HepG2 (cell line): ENCODE measurements at regions not wholly inside any gene's neighbourhood (a gene's known extent, or its start where the extent isn't known, plus 50 kb on each side); places are given as distances from the start of the nearest gene placed in this dataset.

ENCODE experiments used
- ATAC-seq: fragments of 200-7000 bp; cut with Tn5 transposase; 3 replicates; pipeline ENCODE4 v1.9.1; 2020; ENCODE audit warnings: mild to moderate bottlenecking, moderate library complexity
- BruUV-seq: library from RNA; stranded (reverse); fragments of 400-500 nt; replicated peaks from 2 replicates; lab custom pipeline; 2021; lab: Mats Ljungman, UMichigan
- CTCF ChIA-PET: fragments of 300-600 bp; formaldehyde crosslinking; extraction: SDS; loops from one replicate; lab custom pipeline; 2021; ENCODE audit warnings: low total read pairs, inconsistent platforms, low intra/inter-chr PET ratio; lab: Yijun Ruan, JAX
- POLR2A ChIA-PET: fragments of 350-600 bp; sonication (Branson Sonifier 250); formaldehyde crosslinking; loops from one replicate; lab custom pipeline; 2020; ENCODE audit warnings: antibody characterized with exemption, inconsistent platforms; lab: Yijun Ruan, JAX
- DNase-seq: peaks from one replicate; pipeline ENCODE4 v3.0.0-alpha.2; 2015; ENCODE audit warnings: low spot score
- FAIRE-seq: peaks from 3 replicates; lab custom pipeline; 2011; peaks lifted over from hg19 to GRCh38; lab: Jason Lieb, UNC
- H2AFZ ChIP-seq: one replicate; pipeline ENCODE4 v1.6.1; 2011; ENCODE audit warnings: low read length, inconsistent platforms
- H3K27ac ChIP-seq: fragments of 300-600 bp; 3 replicates; pipeline ENCODE4 v1.8.0; 2011; ENCODE audit warnings: mixed run types, mild to moderate bottlenecking, mixed read lengths, low read length, inconsistent platforms; ENCODE audit not compliant: insufficient read depth; ENCODE audit errors: extremely low read length
- H3K27me3 ChIP-seq, 2 experiments: fragments of 200-600 bp in 1 of 2; 2 replicates in 1 of 2; 3 replicates in 1 of 2; pipeline versions ENCODE4 v1.6.0 to v1.8.0; 2011; ENCODE audit warnings: low read length in 2 of 2, mild to moderate bottlenecking in 2 of 2, moderate library complexity in 2 of 2, inconsistent platforms in 1 of 2; ENCODE audit not compliant: insufficient read depth in 2 of 2, control insufficient read depth in 1 of 2
- H3K36me3 ChIP-seq, 2 experiments: fragments of 200-600 bp in 1 of 2; replicated peaks in 1 of 2; 2 replicates in 1 of 2; 3 replicates in 1 of 2; pipeline versions ENCODE4 v1.5.1 to v1.8.0; 2011; ENCODE audit warnings: low read length in 2 of 2, inconsistent platforms in 1 of 2; ENCODE audit not compliant: insufficient read depth in 2 of 2, control insufficient read depth in 1 of 2
- H3K4me1 ChIP-seq: 2 replicates; pipeline ENCODE4 v1.5.1; 2012; ENCODE audit warnings: low read length, inconsistent platforms; ENCODE audit not compliant: insufficient read depth
- H3K4me2 ChIP-seq: 2 replicates; pipeline ENCODE4 v1.6.0; 2011; ENCODE audit warnings: low read depth, low read length, inconsistent platforms
- H3K4me3 ChIP-seq, 3 experiments: fragments of 200-600 bp in 1 of 3; sonication (generic), shearing (Covaris generic) in 1 of 3; replicated peaks in 1 of 3; 2 replicates each; pipeline ENCODE4 v1.5.1; 2011 to 2016; ENCODE audit warnings: low read length in 3 of 3, inconsistent platforms in 2 of 3, low read depth in 2 of 3, mild to moderate bottlenecking in 2 of 3, control low read depth in 1 of 3, mixed read lengths in 1 of 3; ENCODE audit not compliant: insufficient read depth in 1 of 3
- H3K79me2 ChIP-seq: one replicate; pipeline ENCODE4 v1.6.1; 2011; ENCODE audit warnings: low read length, inconsistent platforms; ENCODE audit not compliant: insufficient read depth
- H3K9ac ChIP-seq: 2 replicates; pipeline ENCODE4 v1.6.0; 2011; ENCODE audit warnings: mild to moderate bottlenecking, low read depth, low read length, inconsistent platforms; ENCODE audit not compliant: insufficient read depth
- H3K9me3 ChIP-seq: 2 replicates; pipeline ENCODE4 v1.5.1; 2012; ENCODE audit warnings: mild to moderate bottlenecking, low read length
- H4K20me1 ChIP-seq: 2 replicates; pipeline ENCODE4 v1.6.0; 2011; ENCODE audit warnings: inconsistent platforms, mild to moderate bottlenecking, low read length, moderate library complexity; ENCODE audit not compliant: insufficient read depth
- AHR ChIP-seq: IDR thresholded peaks from 2 replicates; pipeline ENCODE4 v1.6.1; 2018; ENCODE audit warnings: missing genetic modification reagents, missing compliant biosample characterization
- CEBPG ChIP-seq: IDR thresholded peaks from 2 replicates; pipeline ENCODE4 v1.6.1; 2016
- HES4 ChIP-seq: sonication (generic); formaldehyde crosslinking; IDR thresholded peaks from 2 replicates; pipeline ENCODE4 v1.9.0; 2021; ENCODE audit warnings: mild to moderate bottlenecking, missing genetic modification reagents, borderline replicate concordance
- SMARCC2 ChIP-seq: fragments of 450-650 bp; IDR thresholded peaks from 2 replicates; pipeline ENCODE4 v1.6.1; 2017; ENCODE audit warnings: antibody characterized with exemption, mild to moderate bottlenecking
- SMC3 ChIP-seq: IDR thresholded peaks from 2 replicates; pipeline ENCODE4 v1.6.1; 2011; ENCODE audit warnings: low read length, improper control_type of control experiment
- ZNF121 ChIP-seq: sonication (generic); formaldehyde crosslinking; IDR thresholded peaks from 2 replicates; pipeline ENCODE4 v1.5.0; 2020; ENCODE audit warnings: mild to moderate bottlenecking, missing genetic modification reagents
- ZNF225 ChIP-seq: sonication (generic); formaldehyde crosslinking; IDR thresholded peaks from 2 replicates; pipeline ENCODE4 v1.4.0; 2020; ENCODE audit warnings: mild to moderate bottlenecking, missing genetic modification reagents
- ZNF530 ChIP-seq: sonication (generic); formaldehyde crosslinking; IDR thresholded peaks from 2 replicates; pipeline ENCODE4 v1.5.0; 2020; ENCODE audit warnings: low read depth, mild to moderate bottlenecking, missing genetic modification reagents
- ZNF788 ChIP-seq: sonication (generic); formaldehyde crosslinking; IDR thresholded peaks from 2 replicates; pipeline ENCODE4 v1.5.0; 2020; ENCODE audit warnings: mild to moderate bottlenecking, missing genetic modification reagents, borderline replicate concordance
- ZSCAN31 ChIP-seq: sonication (generic); formaldehyde crosslinking; IDR thresholded peaks from 2 replicates; pipeline ENCODE4 v1.5.0; 2020; ENCODE audit warnings: low read depth, mild to moderate bottlenecking, missing genetic modification reagents
- WGBS: methylation state at CpG from one replicate; pipeline ENCODE4 v1.1.6; 2017; ENCODE audit warnings: low lambda C conversion rate; 5-methylcytosine and 5-hydroxymethylcytosine counted together
- in situ Hi-C: cut with HindIII; loops from 2 replicates; pipeline ENCODE4 v1.10.0; 2017; ENCODE audit warnings: low pct_unique_long_range_greater_than_20kb; ENCODE audit not compliant: extremely low pct_ligation_motif_present
- intact Hi-C: fragments of 100-400 bp; cut with micrococcal nuclease; formaldehyde crosslinking; loops from one replicate; pipeline ENCODE4 v1.10.0; 2022; ENCODE audit not compliant: unreplicated experiment
- TF ChIP-seq, protein P1 (sequence below): sonication (generic); formaldehyde crosslinking; IDR thresholded peaks from 2 replicates; pipeline ENCODE4 v1.4.0; 2020; ENCODE audit warnings: missing genetic modification reagents, borderline replicate concordance
- TF ChIP-seq, protein P2 (sequence below): sonication (generic); formaldehyde crosslinking; IDR thresholded peaks from 2 replicates; pipeline ENCODE4 v1.5.0; 2020; ENCODE audit warnings: missing genetic modification reagents
- TF ChIP-seq, protein P3 (sequence below): sonication (generic); formaldehyde crosslinking; IDR thresholded peaks from one replicate; pipeline ENCODE4 v1.5.1; 2020; ENCODE audit warnings: mild to moderate bottlenecking, missing genetic modification reagents; ENCODE audit errors: not compliant biosample characterization

DNA sequence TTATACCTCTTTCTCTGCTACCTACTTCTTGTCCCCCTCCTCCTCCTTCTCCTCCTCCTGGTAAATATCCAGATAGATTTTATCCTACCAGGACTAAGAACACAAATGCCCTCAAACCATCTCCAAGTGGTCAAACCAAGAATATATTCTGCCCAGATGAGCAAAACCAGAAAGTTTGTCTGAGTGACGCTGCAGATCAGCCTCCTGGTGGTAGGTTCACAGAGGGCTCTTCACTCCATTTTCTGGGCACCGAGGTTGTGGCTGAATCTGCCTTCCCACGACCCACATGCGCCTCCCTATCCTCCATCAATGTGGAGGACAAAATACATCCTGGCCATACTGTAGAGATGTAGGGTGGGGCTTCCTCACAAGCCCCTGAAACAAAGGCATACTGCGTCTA is 543.6 kb downstream of the MN1 start (continued):
- TF ChIP-seq, protein P1, sequence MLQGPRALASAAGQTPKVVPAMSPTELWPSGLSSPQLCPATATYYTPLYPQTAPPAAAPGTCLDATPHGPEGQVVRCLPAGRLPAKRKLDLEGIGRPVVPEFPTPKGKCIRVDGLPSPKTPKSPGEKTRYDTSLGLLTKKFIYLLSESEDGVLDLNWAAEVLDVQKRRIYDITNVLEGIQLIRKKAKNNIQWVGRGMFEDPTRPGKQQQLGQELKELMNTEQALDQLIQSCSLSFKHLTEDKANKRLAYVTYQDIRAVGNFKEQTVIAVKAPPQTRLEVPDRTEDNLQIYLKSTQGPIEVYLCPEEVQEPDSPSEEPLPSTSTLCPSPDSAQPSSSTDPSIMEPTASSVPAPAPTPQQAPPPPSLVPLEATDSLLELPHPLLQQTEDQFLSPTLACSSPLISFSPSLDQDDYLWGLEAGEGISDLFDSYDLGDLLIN, result no peak
- no peak for TF ChIP-seq ZNF225 (CRISPR knock-in tag)
- TF ChIP-seq, protein P2, sequence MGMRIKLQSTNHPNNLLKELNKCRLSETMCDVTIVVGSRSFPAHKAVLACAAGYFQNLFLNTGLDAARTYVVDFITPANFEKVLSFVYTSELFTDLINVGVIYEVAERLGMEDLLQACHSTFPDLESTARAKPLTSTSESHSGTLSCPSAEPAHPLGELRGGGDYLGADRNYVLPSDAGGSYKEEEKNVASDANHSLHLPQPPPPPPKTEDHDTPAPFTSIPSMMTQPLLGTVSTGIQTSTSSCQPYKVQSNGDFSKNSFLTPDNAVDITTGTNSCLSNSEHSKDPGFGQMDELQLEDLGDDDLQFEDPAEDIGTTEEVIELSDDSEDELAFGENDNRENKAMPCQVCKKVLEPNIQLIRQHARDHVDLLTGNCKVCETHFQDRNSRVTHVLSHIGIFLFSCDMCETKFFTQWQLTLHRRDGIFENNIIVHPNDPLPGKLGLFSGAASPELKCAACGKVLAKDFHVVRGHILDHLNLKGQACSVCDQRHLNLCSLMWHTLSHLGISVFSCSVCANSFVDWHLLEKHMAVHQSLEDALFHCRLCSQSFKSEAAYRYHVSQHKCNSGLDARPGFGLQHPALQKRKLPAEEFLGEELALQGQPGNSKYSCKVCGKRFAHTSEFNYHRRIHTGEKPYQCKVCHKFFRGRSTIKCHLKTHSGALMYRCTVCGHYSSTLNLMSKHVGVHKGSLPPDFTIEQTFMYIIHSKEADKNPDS (CRISPR knock-in tag), result no peak
- TF ChIP-seq HES4 (CRISPR knock-in tag), result no peak

DNA sequence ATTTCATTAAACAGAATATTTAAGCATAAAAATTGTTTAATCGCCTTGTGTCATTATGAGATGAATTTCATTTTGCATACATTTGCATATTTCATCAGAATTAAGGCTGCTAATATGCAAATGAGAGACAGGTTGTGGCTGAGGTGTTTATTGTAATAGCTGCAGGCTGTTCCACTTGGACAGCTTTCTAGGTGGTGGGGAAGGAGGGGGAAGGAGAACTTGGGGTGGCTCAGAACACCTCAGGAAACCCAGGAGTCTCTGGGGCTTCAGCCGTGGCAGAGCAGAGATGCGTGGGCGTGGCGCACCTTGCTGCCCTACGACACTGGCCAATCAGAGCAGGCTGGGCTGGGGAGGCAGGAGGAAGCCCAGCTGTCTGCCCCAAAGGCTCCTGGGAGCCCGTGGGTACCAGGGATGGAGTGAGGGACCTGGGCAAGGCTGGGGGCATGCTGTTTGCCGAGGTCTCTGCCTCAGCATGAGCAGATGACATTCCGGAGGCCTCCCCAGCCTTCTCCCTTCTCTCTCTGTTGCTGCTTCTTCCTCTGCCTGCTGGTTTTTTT is 542.9 kb downstream of the MN1 start:
- Histone ChIP-seq H3K36me3 (no peaks in the 10 kb centered on the region), H2AFZ (no peak overlapping the region), H3K4me1 (no peaks in the 10 kb centered on the region), H3K9ac (no peak overlapping the region), H4K20me1 (no peaks in the 10 kb centered on the region), H3K9me3 (peaks cover 7% of the 10 kb centered on the region; the same call in 1 of the 2 replicates), H3K4me2 (no peak overlapping the region), H3K79me2 (no peaks in the 10 kb centered on the region), H3K27me3 (0 out of 5 replicates have a peak, but pooled peaks cover 0 to 2% of the 10 kb centered on the region in 2 experiments), H3K4me3 (no peak overlapping the region), H3K27ac (no peak overlapping the region)
- no peak for FAIRE-seq
- DNase-seq, result no peak
- in situ Hi-C loops (no loop called here), intact Hi-C loops (no loop called here)
- ChIA-PET POLR2A (no interaction called here), CTCF (no interaction called here)
- 21% methylated on average over 3 of the region's 9 CpGs for WGBS
- no TSS peak for BruUV-seq
- no peak for ATAC-seq
- TF ChIP-seq SMC3 (no peak), ZNF788 (no peak), ZSCAN31 (no peak), AHR (CRISPR knock-in tag) (no peak), CEBPG (CRISPR knock-in tag) (no peak), ZNF530 (CRISPR knock-in tag) (no peak), ZNF121 (CRISPR knock-in tag) (no peak), SMARCC2 (no peak)
- TF ChIP-seq, protein P3, sequence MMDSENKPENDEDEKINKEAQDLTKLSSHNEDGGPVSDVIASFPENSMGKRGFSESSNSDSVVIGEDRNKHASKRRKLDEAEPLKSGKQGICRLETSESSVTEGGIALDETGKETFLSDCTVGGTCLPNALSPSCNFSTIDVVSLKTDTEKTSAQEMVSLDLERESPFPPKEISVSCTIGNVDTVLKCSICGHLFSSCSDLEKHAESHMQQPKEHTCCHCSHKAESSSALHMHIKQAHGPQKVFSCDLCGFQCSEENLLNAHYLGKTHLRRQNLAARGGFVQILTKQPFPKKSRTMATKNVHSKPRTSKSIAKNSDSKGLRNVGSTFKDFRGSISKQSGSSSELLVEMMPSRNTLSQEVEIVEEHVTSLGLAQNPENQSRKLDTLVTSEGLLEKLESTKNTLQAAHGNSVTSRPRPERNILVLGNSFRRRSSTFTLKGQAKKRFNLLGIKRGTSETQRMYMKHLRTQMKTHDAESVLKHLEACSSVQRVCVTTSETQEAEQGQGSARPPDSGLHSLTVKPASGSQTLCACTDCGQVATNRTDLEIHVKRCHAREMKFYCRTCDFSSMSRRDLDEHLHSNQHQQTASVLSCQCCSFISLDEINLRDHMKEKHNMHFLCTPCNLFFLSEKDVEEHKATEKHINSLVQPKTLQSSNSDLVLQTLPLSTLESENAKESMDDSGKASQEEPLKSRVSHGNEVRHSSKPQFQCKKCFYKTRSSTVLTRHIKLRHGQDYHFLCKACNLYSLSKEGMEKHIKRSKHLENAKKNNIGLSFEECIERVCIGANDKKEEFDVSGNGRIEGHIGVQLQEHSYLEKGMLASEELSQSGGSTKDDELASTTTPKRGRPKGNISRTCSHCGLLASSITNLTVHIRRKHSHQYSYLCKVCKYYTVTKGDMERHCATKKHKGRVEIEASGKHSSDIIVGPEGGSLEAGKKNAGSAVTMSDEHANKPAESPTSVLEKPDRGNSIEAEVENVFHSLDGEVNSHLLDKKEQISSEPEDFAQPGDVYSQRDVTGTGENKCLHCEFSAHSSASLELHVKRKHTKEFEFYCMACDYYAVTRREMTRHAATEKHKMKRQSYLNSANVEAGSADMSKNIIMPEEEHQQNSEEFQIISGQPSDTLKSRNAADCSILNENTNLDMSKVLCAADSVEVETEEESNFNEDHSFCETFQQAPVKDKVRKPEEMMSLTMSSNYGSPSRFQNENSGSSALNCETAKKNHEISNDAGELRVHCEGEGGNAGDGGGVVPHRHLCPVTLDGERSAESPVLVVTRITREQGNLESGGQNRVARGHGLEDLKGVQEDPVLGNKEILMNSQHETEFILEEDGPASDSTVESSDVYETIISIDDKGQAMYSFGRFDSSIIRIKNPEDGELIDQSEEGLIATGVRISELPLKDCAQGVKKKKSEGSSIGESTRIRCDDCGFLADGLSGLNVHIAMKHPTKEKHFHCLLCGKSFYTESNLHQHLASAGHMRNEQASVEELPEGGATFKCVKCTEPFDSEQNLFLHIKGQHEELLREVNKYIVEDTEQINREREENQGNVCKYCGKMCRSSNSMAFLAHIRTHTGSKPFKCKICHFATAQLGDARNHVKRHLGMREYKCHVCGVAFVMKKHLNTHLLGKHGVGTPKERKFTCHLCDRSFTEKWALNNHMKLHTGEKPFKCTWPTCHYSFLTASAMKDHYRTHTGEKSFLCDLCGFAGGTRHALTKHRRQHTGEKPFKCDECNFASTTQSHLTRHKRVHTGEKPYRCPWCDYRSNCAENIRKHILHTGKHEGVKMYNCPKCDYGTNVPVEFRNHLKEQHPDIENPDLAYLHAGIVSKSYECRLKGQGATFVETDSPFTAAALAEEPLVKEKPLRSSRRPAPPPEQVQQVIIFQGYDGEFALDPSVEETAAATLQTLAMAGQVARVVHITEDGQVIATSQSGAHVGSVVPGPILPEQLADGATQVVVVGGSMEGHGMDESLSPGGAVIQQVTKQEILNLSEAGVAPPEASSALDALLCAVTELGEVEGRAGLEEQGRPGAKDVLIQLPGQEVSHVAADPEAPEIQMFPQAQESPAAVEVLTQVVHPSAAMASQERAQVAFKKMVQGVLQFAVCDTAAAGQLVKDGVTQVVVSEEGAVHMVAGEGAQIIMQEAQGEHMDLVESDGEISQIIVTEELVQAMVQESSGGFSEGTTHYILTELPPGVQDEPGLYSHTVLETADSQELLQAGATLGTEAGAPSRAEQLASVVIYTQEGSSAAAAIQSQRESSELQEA, result no peak
